ENCODE measurements at regions not wholly inside any gene's neighbourhood (a gene's known extent, or its start where the extent isn't known, plus 50 kb on each side); places are given as distances from the start of the nearest gene placed in this dataset.

DNA sequence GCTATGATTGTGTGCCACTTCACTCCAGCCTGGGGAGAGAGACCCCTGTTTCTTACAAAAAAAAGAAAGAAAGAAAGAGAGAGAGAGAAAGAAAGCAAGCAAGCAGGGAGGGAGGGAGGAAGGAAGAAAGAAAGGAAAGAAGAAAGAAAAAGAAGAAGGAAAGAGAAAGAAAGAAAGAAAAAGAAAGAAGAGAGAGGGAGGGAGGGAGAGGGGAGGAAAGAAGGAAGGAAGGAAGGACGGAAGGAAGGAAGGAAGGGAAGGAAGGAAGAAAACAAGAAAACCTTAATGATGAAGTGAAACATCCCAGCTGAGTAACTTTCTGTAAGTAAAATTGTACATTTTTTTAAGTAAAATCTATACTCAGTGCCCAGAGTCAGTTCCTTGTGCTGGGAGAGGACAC, 75.5 kb upstream of the GLS start:
- in situ Hi-C loops (cut with HindIII; ENCODE audit: low sequenced_read_pairs), result no loop called here

DNA sequence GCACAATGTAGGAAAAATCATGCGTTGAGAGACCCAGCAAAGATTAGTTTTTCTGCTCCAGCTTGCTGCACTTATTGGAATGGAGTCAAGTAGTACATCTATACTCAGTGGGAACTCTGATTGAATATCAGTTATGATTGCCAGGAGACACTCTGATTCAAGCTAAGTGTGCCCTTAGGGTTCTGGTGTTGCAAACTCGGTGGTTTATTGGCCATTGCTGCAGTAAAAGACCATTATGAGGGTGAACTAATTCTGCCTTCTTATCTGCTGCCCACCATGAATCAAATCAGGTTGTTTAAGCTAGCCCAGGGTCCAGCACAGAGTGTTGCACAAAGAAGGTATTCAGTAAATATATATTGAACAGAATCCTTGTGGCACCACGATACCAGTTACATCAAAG, 74.8 kb upstream of the GLS start:
- in situ Hi-C loops (cut with HindIII; ENCODE audit: low sequenced_read_pairs), result no loop called here

DNA sequence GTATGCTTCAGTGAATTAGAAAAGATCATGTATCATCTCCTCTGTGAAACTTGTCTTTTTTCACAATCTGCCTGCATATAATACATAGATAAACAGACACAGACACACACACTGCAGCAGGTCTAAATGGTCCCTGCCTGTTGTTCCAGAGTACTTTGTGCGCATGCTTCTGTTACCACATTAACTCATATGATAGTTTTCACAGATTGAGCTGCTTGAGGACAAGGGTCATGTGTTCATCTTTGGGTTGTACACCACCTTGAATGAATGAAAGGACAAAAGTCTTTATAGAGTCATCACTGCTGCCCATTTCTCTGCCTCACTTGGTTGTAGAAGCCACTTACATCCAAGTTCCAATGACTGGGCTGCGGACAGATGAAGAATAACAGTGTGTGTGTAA, 72.7 kb upstream of the GLS start:
- in situ Hi-C loops (cut with HindIII; ENCODE audit: low sequenced_read_pairs), result no loop called here

DNA sequence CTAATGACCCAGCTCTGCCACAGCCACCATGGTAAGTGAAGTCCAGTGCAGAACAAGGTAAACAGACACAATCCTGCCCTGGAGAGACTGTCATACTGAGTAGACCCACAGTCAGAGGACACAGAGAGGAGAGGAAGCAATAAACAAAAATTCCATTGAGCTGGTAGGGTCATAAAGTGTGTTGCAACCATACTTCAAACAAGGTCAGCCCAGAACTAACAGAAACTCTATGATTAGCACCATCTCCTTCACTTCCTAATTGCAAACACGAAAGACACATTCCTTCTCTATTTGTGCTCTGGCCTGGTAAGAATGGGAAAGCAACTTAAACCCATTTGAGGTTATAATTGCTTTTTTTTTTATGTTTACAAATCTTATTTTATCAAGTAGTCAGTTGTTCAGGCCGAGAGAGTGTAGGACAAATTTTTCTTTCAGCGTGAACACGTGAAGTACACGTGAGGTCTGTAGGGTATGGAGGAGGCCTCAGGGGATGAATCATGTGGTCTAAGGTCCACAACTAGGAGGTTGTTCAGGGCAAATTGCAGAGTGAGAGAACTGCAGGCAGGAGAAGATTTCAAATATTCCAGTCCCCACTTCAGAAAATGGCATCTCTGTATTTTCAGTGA, 71.4 kb upstream of the GLS start:
- in situ Hi-C loops (cut with HindIII; ENCODE audit: low sequenced_read_pairs), result no loop called here

DNA sequence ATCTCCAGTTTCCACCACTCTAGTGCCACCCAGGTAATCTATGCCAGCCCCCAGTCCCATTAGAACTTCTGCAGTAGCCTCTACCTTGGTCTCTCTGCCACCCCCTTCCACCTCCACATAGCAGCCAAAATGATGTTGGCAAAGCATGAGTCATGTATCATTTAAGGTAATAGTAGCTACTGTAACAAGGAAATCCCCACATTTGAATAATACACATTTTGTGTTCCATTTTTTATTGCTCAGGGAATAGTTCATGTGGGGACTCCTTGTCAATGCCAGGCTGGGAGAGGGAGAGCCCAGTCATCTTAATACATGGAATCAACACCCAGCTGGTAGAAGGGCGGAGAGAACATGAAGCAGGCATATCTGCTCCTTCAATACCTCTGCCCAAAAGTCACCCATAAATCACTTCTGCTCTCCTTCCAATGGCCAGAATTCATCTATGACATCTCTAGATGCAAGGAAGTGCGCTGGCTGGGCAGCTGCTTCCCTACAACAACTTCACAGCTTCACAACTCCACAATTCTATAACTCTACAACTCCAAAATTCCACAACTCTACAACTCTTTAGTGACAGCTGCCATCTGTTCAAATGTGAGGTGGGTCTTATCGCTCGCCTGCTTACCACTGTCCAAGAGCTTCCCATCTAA, 70.6 kb upstream of the GLS start:
- in situ Hi-C loops (cut with HindIII; ENCODE audit: low sequenced_read_pairs), result no loop called here

DNA sequence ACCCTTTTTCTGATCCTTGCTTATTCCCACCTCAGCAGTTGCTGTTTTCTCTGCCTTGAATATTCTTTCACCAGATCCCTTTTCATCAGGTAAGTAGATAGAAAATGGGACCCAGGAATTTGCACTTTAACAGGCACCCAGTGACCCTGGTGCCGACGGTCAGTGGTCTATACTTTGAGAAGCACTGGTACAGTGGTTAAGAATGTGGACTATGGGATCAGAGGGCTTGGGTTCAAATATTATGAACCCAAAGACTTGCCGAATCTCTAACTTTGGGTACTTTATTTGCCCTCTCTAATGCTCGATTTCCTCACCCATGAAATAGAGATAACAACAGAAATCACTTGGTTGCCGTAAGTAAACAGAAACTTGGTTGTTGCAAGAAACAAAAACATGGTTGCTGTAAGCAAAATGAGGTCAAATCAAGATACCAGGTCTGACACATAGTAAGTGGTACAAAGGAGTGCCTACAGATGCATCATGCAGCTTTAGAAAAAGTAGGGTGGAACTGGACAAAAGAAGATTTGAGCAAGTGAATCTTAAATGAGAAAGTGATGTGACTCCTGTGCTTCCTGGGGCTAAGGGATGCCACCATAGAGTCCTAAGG, 69.5 kb upstream of the GLS start:
- in situ Hi-C loops (cut with HindIII; ENCODE audit: low sequenced_read_pairs), result no loop called here

DNA sequence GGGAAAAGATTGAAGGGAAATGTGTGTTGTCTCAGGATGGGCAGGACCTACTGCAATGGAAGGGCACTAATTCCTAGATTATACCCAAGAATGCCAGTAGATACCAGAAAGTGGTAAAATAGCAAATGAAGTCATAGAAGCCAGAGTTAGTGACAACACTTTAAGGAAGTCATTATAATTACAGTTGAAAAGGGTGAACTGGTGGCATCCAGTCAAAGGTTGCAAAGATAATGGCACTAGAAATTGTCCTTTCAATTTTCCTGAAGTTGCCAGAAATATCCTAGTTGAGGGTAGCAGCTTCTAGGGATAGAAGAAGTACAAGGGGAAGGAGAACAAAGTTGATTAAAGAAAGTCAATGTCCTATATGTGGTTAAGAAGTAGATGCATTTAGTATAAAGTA, 68.8 kb upstream of the GLS start:
- in situ Hi-C loops (cut with HindIII; ENCODE audit: low sequenced_read_pairs), result no loop called here

DNA sequence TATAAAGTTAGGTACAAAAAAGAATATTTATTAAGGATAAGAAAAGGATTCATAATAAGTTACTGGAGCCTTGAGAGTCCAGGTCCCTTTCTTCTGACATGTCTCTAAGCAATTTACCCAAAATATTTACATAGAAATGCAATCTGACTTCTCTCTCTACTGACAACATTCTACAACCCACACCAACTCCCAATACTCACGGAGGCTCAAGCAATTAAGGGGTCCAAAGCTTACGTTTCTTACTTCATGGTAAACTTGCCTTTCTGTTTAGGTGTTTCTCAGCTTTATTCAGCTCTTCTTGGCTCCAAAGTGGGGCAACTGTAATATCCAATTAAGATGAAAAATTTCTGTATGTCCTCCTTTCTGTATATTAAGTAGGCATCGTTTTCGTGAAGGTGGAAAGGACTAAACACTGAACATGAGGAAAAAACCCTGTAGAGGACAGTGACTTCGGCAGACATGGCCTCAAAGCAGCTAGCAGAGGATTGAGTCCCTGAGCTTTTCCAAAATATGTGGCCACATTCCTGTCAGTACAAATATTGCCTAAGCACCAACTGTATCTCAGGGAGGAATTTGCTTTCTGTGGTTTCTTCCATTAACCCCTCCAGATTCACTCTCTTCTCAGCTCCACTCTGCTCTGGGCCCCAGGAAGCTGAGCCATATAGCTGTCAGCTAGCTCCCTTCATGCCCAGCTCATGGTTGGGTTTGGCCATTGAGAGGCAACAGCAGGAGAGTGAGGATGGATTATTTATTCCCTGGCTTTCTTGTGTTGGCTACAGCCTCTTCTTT, 67.9 kb upstream of the GLS start:
- in situ Hi-C loops (cut with HindIII; ENCODE audit: low sequenced_read_pairs), result no loop called here

DNA sequence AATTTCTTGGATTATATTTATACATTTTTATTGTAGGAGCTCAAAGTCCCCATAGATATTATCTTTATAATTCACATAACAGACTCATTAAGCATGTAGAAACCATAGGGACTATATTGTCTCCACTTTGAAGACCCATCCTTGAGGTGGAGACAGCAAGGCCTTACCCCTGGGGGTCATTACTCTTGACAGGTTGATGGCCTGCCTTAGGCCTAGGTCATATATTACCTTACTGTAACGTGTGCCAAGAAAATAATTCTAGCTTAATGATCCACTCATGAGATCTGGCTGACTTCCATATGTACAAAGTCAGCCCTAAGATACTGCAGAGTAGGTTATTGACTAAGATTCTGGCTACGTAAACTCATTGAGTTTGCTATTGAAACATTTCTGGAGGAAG, 65.4 kb upstream of the GLS start:
- in situ Hi-C loops (cut with HindIII; ENCODE audit: low sequenced_read_pairs), result no loop called here

DNA sequence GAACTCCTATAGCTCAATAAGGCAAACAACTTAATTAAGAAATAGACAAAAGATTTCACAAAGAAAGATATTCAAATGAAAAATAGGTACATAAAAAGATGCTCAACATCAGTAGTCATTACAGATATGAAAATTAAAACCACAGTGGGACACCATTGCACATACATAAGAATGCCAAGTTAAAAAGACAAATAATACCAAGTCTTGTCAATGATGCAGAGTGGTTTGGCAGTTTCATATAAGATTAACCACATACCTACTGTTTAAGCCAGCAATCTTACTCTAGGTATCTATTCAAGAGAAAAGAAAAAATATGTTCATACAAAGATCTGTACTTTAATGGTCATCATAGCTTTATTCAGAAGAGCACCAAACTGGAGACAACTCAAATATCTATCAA, 63.5 kb upstream of the GLS start:
- in situ Hi-C loops (cut with HindIII; ENCODE audit: low sequenced_read_pairs), result no loop called here

DNA sequence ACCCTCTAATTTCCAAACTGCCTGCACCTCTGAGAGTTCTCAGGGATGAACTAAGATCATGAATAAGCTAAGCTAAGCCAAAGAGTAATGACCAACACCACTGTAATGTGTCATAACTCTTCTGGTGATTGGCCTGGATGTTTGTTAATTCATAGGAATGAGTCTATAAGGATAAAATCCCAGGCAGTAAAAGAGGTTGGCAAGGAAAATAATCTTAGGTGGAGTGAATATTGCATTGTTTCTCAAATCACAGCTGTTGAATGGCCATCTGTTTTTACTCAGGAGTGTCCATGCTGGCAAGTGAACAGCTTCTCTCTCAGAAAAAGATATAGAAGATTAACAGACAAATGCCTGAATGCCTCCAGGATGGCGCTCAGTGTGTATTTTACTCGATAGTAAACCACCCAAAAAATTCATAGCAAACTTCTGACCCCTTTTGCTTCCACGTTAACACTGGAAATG, 60.8 kb upstream of the GLS start:
- in situ Hi-C loops (cut with HindIII; ENCODE audit: low sequenced_read_pairs), result no loop called here

DNA sequence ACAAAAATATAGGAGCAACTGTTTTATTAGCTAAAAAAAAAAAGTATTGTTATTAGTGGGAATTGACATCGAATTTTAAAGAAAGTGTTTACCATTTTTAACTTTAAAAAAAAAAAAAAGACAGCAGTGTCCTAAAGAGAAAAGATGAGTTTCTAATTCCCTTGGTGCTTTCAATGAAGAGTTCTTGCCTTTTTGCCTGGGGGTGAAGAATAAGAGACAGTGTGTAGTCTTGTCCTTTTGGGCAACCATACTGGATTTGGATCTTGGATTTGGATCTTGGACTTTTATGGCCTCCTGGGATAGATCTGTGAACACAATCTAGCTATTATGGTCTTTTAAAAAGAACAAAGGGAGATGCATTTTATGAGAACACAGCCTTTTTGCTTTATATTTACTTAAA, 60.2 kb upstream of the GLS start:
- in situ Hi-C loops (cut with HindIII; ENCODE audit: low sequenced_read_pairs), result no loop called here

DNA sequence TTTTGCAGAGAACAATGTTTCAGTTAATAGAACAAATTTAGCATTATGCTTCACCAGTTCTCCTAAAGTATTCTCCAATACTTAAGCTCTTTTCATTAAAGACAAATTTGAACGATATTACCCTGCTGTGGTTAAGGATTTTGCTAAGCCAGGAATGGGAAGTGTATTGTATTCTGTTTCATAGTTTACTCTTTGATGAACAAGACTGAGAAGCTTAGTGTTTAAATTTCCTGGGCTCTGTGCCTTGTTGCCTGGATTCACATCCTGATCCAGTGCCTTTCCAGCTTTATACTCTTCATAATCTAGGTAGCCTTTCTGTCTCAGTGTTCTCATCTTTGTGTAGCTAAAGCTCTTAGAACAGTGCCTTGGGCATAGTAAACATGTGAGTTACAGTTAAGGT, 58.6 kb upstream of the GLS start:
- in situ Hi-C loops (cut with HindIII; ENCODE audit: low sequenced_read_pairs), result no loop called here

DNA sequence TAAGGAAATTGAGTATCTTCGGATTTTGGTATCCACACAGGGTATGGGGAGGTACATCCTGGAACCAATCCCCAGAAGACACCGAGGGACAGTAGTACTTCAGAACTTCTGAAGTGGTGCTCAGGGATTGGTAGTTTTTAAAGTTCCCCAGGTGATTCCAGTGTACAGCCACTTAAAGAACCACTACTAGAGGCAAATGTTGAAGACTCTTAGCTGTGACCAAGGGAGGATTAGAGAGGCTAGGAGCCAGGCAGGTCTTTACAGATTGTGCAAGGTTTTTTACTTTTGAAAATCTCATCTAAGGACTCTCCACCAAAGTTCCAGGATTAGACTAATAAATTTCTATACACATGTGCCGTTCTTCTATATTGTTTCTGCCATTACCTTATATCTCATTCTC, 52.9 kb upstream of the GLS start:
- in situ Hi-C loops (cut with HindIII; ENCODE audit: low sequenced_read_pairs), result no loop called here

DNA sequence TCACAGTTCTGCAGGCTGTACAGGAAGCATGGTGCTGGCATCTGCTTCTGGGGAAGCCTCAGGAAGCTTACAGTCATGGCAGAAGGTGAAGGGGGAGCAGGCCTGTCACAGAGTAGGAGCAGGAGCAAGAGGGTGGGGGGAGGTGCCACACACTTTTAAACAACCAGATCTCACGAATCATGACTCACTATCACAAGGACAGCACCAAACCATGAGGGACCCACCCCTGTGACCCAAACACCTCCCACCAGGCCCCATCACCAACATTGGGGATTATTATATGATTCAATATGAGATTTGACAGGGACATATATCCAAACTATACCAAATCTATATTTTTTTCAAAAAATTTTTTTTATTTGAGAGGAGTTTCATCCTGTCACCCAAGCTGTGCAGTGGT, 51.0 kb upstream of the GLS start:
- in situ Hi-C loops (cut with HindIII; ENCODE audit: low sequenced_read_pairs), result no loop called here

Data from endothelial cell of hepatic sinusoid (primary cell).